Spleen (tissue), 7 donors: ENCODE measurements at regions not wholly inside any gene's neighbourhood (a gene's known extent, or its start where the extent isn't known, plus 50 kb on each side); places are given as distances from the start of the nearest gene placed in this dataset.

ENCODE experiments used
- POLR2A ChIP-seq, 3 donors: fragments of 450-650 bp; IDR thresholded peaks; one replicate each; pipeline ENCODE4 v1.5.1; 2017; ENCODE audit warnings: antibody characterized with exemption in 3 of 3, mild to moderate bottlenecking in 1 of 3
- POLR2AphosphoS5 ChIP-seq, 3 donors: sonication (generic); formaldehyde crosslinking; IDR thresholded peaks; one replicate each; pipeline ENCODE4 v1.5.1; 2017; ENCODE audit warnings: antibody characterized with exemption in 3 of 3
- TF ChIP-seq, protein P1 (sequence below), 11 experiments: fragments of 200-600 bp in 7 of 11; fragments of 450-650 bp in 4 of 11; sonication (generic) in 4 of 11; IDR thresholded peaks in 8 of 11; conservative IDR thresholded peaks in 3 of 11; 1 replicate in 7 of 11; 2 replicates in 4 of 11; pipeline versions ENCODE4 v1.4.0 to v1.8.0; 2016 to 2021; ENCODE audit warnings: antibody characterized with exemption in 11 of 11, inconsistent platforms in 4 of 11, mild to moderate bottlenecking in 1 of 11
- donor health status: DM: no; HTN: no; CAD: no; lungs with moderate emphysema.
- donor health status: DM: no; HTN: no; CAD: no.
- donor health status: DM: no; HTN: no; CAD: no.

- TF ChIP-seq, protein P1, sequence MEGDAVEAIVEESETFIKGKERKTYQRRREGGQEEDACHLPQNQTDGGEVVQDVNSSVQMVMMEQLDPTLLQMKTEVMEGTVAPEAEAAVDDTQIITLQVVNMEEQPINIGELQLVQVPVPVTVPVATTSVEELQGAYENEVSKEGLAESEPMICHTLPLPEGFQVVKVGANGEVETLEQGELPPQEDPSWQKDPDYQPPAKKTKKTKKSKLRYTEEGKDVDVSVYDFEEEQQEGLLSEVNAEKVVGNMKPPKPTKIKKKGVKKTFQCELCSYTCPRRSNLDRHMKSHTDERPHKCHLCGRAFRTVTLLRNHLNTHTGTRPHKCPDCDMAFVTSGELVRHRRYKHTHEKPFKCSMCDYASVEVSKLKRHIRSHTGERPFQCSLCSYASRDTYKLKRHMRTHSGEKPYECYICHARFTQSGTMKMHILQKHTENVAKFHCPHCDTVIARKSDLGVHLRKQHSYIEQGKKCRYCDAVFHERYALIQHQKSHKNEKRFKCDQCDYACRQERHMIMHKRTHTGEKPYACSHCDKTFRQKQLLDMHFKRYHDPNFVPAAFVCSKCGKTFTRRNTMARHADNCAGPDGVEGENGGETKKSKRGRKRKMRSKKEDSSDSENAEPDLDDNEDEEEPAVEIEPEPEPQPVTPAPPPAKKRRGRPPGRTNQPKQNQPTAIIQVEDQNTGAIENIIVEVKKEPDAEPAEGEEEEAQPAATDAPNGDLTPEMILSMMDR (IDR thresholded peaks at IDR 0.05 in 8 of 11, conservative IDR thresholded peaks at IDR 0.05 in 3 of 11) = no peak
- TF ChIP-seq POLR2AphosphoS5 (IDR thresholded peaks at IDR 0.05) (peak in 1 of 3 donors; percentile 39), POLR2A (IDR thresholded peaks at IDR 0.05) (no peak)
Observed at GRCh38 chr22:22322792-22323191, 78.2 kb downstream of the VPREB1 start.
